Colonic mucosa (tissue), 4 donors: ENCODE measurements at regions not wholly inside any gene's neighbourhood (a gene's known extent, or its start where the extent isn't known, plus 50 kb on each side); places are given as distances from the start of the nearest gene placed in this dataset.
"Not testable (repeated sequence)": the region's sequence is repeated elsewhere in the genome, so short reads cannot be mapped to it uniquely, and the experiment has no call there.

Experiments used
- DNase-seq: peaks from one replicate; pipeline ENCODE4 v3.0.0-alpha.2; 2020
- H3K27ac ChIP-seq: fragments of 200-600 bp; one replicate; pipeline ENCODE4 v1.8.0; 2021
- H3K27me3 ChIP-seq: fragments of 200-600 bp; one replicate; pipeline ENCODE4 v1.8.0; 2021
- H3K36me3 ChIP-seq: fragments of 200-600 bp; one replicate; pipeline ENCODE4 v1.8.0; 2021
- H3K4me1 ChIP-seq: fragments of 200-600 bp; one replicate; pipeline ENCODE4 v1.8.0; 2021; ENCODE audit warnings: mild to moderate bottlenecking
- H3K4me3 ChIP-seq: fragments of 200-600 bp; one replicate; pipeline ENCODE4 v1.8.0; 2021
- H3K9ac ChIP-seq, 2 donors: one replicate each; pipeline ENCODE4 v1.7.0; 2013; ENCODE audit warnings: control low read depth in 2 of 2, low read depth in 2 of 2, low read length in 2 of 2
- H3K9me3 ChIP-seq: fragments of 200-600 bp; one replicate; pipeline ENCODE4 v1.8.0; 2021
- CTCF ChIP-seq: fragments of 200-600 bp; IDR thresholded peaks from one replicate; pipeline ENCODE4 v1.8.0; 2022; ENCODE audit warnings: antibody characterized with exemption, mild to moderate bottlenecking
- intact Hi-C: fragments of 100-400 bp; cut with DNase I; formaldehyde crosslinking; loops from one replicate; pipeline ENCODE4 v1.14.1; 2022
- donor health status: healthy.
- donor health status: DM: no; HTN: no; CAD: no.
- donor health status: DM: no; HTN: no; CAD: no.

GRCh38 chr10:3924344-3924743 lies 139.3 kb upstream of the KLF6 start:
- Histone ChIP-seq H3K9ac (no peak overlapping the region), H3K27ac (no peak overlapping the region), H3K4me1 (no peaks in the 10 kb centered on the region), H3K36me3 (no peaks in the 10 kb centered on the region), H3K27me3 (no peaks in the 10 kb centered on the region), H3K4me3 (no peak overlapping the region), H3K9me3 (no peaks in the 10 kb centered on the region)
- TF ChIP-seq CTCF = no peak
- intact Hi-C loops = no loop called here
- DNase-seq = no peak

- no peak for DNase-seq
- intact Hi-C loops = no loop called here
Measured at GRCh38 chr10:3923033-3923432, 138.0 kb upstream of the KLF6 start.

GRCh38 chr10:3919709-3920308 lies 134.8 kb upstream of the KLF6 start:
- Histone ChIP-seq H3K27ac (no peak overlapping the region), H3K4me1 (no peaks in the 10 kb centered on the region), H3K36me3 (no peaks in the 10 kb centered on the region), H3K4me3 (no peak overlapping the region), H3K9ac (no peak overlapping the region), H3K27me3 (no peaks in the 10 kb centered on the region), H3K9me3 (no peaks in the 10 kb centered on the region)
- DNase-seq = no peak
- no peak for TF ChIP-seq CTCF
- intact Hi-C loops = no loop called here

More at GRCh38 chr10:3923033-3923432, 138.0 kb upstream of the KLF6 start:
- Histone ChIP-seq H3K9ac (no peak overlapping the region), H3K27ac (no peak overlapping the region), H3K4me1 (no peaks in the 10 kb centered on the region), H3K27me3 (no peaks in the 10 kb centered on the region), H3K4me3 (no peak overlapping the region), H3K36me3 (no peaks in the 10 kb centered on the region), H3K9me3 (no peaks in the 10 kb centered on the region)
- no peak for TF ChIP-seq CTCF

- H3K9me3 ChIP-seq, H3K4me1 ChIP-seq, intact Hi-C loops, DNase-seq, H3K27ac ChIP-seq, H3K36me3 ChIP-seq, H3K9ac ChIP-seq, H3K27me3 ChIP-seq, H3K4me3 ChIP-seq: not testable (repeated sequence)
Measured at GRCh38 chr10:3917392-3917791, 132.4 kb upstream of the KLF6 start.

- Histone ChIP-seq H3K9ac (no peak overlapping the region), H3K9me3 (no peaks in the 10 kb centered on the region), H3K4me1 (no peaks in the 10 kb centered on the region), H3K4me3 (no peak overlapping the region), H3K36me3 (no peaks in the 10 kb centered on the region), H3K27ac (no peak overlapping the region), H3K27me3 (no peaks in the 10 kb centered on the region)
- TF ChIP-seq CTCF = no peak
- intact Hi-C loops = no loop called here
- no peak for DNase-seq
Measured at GRCh38 chr10:3914733-3915132, 129.7 kb upstream of the KLF6 start.

GRCh38 chr10:3911713-3912442 lies 126.9 kb upstream of the KLF6 start:
- Histone ChIP-seq H3K4me3 (no peak overlapping the region), H3K4me1 (no peaks in the 10 kb centered on the region), H3K27ac (no peak overlapping the region), H3K36me3 (no peaks in the 10 kb centered on the region), H3K9me3 (no peaks in the 10 kb centered on the region), H3K9ac (no peak overlapping the region), H3K27me3 (no peaks in the 10 kb centered on the region)
- intact Hi-C loops = no loop called here
- no peak for DNase-seq
- TF ChIP-seq CTCF = no peak
